ENCODE measurements at regions not wholly inside any gene's neighbourhood (a gene's known extent, or its start where the extent isn't known, plus 50 kb on each side); places are given as distances from the start of the nearest gene placed in this dataset.
"Not testable (repeated sequence)": the region's sequence is repeated elsewhere in the genome, so short reads cannot be mapped to it uniquely, and the experiment has no call there.

GRCh38 chr12:89884416-89884898 lies 175.8 kb upstream of the ATP2B1 start:
- no peak for DNase-seq (ENCODE audit: low read depth in 3 of 3)

GRCh38 chr12:89883630-89884389 lies 175.2 kb upstream of the ATP2B1 start:
- DNase-seq (ENCODE audit: low read depth in 3 of 3) = no peak

DNA sequence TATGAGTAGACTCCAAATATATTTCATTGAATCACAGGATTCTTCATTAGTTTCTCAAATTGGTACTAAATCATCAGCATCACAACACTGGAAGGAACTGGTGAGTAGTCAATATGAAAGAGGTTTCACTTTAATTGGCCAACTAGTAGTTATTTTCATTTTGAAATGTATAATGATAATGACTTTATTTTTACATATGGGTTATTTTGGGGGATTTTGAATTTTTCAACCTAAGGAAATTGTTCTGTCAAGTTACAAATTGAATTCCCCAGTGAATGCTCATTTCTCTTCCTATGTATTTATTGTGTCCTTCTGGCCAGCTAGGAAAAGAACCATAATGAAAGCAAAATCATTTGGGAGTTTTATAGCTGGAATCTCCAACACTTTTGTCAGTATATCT lies 174.2 kb upstream of the ATP2B1 start:
- DNase-seq (ENCODE audit: low read depth in 3 of 3) = no peak

GRCh38 chr12:89882050-89882449 lies 173.4 kb upstream of the ATP2B1 start:
- no peak for DNase-seq (ENCODE audit: low read depth in 3 of 3)

DNA sequence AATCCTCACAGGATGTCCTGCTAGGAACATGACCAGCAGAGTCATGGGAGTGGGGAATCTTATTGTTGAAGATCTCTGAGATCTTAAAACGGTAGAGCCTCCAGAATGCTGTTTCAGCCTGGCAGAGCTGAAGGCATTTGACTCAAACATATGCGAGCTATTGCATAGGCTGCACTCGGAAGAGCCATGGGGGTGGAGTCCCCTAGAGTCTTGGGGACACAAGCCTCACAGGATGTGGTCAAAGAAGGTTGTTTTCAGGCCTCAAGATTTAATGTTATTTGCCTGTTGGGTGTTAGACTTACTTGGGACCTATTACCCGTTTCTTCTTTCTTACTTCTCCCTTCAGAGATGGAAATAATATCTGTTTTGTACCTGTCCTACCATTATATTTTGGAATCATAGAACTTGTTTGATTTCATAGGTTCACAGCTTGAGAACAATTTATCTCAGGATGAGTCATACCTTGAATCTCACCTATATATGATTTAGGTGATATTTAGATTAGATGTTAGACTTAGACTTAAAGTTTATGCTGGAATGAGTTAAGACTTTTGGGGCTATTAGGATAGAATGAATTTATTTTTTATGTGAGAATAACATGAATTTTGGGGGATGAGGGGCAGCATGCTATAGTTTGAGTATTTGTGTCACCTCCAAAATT lies 172.2 kb upstream of the ATP2B1 start:
- DNase-seq (ENCODE audit: low read depth in 3 of 3) = no peak

- DNase-seq (ENCODE audit: low read depth in 3 of 3) = no peak
These were observed 171.1 kb upstream of the ATP2B1 start for GRCh38 chr12:89879766-89880165.

GRCh38 chr12:89878950-89879349 lies 170.3 kb upstream of the ATP2B1 start:
- DNase-seq (ENCODE audit: low read depth in 3 of 3) = no peak

- DNase-seq (ENCODE audit: low read depth in 3 of 3) = no peak
These were observed 169.7 kb upstream of the ATP2B1 start for GRCh38 chr12:89878327-89878726.

GRCh38 chr12:89877671-89878070 lies 169.0 kb upstream of the ATP2B1 start:
- DNase-seq (ENCODE audit: low read depth in 3 of 3) = no peak

DNA sequence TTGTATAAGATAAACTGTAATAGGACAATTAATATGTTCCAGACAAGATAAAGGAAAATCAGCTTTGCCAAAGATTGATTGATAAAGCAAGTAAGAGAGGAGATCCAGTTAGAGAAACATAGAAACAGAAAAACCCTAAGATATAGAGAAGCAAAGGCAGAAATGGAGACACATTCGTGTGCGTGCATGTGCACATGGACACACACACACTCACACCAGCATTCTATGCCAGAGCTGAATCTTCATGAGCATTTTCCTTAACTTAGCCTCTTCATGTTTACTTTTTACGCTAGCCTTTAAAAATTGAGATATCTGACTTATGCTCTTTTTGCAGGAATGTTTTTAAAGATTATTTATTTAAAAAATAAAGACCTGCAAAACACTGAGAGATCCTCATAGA lies 168.5 kb upstream of the ATP2B1 start:
- DNase-seq (ENCODE audit: low read depth in 3 of 3) = no peak

DNA sequence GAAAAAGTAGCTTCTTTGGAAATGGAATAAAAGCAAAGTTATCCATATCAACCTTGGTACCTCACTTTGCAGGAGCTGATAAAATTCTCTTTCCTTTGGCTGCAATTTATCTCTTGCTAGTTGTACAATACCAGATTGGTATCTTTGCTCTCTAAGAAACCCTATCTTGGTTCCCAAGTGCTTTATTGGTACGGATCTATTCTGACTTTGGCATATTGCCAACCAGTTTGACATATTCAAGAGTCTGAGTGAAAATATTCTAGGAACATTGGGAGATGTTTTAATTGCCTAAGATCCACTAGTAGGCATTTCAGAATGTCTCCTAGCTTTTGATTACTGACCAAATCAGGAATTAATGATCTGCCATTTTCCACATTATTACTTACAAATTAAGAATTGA lies 167.2 kb upstream of the ATP2B1 start:
- DNase-seq (ENCODE audit: low read depth in 3 of 3) = no peak

DNA sequence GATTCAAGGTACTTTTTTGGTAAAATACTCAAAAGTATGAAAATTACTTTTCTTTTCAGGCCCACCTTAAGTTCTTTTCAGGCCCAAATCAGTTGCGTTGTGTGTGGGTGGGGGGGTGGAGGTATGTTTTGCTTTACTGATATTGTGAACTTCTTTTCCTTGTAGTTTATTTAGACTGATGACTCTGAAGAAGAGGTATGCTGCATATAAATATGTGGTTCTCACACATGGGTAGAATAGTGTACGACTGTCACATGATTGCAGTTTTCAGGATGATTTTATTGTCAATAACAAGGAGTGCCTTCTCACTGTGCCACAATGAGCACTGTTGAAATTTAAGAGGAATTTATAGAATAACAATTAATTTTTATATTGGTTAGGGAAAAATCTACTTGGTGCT lies 166.6 kb upstream of the ATP2B1 start:
- no peak for DNase-seq (ENCODE audit: low read depth in 3 of 3)

DNA sequence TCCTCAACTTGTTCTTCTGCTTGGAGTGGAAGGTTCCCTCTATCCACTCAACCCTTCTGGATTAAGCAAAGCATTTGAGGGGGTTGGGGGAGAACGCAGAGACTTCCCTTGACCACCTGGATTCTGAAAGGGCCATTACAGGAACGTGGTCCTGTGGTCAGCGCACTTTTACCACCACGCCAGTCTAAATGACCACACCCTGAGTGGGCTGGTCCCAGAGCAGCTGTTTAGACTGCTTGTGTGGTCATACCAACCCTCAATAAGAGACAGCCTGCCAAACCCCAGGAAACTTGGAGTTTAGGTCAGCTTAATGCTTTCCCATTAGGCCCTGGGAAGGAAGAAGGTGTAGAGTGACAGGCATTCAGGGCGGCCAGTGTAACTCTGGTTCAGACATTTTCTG lies 165.5 kb upstream of the ATP2B1 start:
- DNase-seq (ENCODE audit: low read depth in 3 of 3) = no peak

DNA sequence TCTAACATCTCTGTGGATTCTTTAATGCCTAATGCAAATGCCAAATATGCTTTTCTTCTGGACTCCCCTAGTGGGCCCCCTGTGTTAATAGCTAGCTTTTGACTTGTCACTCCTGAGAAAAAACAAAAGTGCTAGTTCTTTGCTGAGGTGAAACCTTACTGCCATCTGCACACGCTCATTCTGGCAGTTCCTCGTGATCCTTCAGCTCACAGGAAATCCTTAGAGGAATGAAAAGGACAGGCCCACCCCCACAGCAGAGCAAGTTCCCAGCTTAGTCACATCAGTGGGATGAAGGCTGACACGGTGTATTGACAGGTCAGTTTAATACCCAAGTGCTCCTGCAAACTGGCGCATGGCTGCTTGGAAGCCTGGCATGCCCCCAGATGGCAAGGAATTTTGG lies 165.1 kb upstream of the ATP2B1 start:
- no peak for DNase-seq (ENCODE audit: low read depth in 3 of 3)

GRCh38 chr12:89872922-89873630 lies 164.4 kb upstream of the ATP2B1 start:
- DNase-seq (ENCODE audit: low read depth in 3 of 3) = no peak

DNA sequence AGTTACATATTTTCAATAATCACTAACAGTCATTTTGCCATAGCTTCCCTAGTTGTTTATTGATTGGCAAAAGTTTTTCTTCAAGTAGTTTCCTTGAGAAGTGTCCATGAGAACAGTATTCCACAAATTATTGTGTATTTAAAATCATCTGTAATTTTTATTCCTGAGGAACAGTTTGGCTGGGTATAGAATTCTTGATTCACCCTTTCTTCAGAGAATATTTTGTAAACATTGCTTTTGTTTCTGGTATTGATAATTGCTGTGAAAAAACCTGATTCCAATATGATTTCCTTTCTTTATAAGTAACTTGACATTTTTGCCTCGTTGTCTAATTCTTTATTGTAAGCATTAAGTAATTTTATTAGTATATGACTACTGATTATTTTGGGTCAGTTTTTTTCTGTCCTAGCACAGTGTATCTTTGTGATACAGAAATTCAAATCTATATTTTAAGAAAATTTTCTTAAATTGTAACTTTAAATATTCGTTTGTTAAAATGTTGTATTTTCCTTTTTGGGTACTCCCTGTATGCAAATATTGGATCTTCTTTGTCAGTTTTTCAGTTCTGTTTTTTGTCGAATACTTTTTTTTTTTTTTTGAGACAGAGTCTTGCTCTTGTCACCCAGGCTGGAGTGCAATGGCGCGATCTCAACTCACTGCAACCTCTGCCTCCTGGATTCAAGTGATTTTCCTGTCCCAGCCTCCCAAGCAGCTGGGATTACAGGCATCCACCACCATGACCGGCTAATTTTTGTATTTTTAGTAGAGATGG lies 162.0 kb upstream of the ATP2B1 start:
- DNase-seq (ENCODE audit: low read depth in 3 of 3) = no peak

DNA sequence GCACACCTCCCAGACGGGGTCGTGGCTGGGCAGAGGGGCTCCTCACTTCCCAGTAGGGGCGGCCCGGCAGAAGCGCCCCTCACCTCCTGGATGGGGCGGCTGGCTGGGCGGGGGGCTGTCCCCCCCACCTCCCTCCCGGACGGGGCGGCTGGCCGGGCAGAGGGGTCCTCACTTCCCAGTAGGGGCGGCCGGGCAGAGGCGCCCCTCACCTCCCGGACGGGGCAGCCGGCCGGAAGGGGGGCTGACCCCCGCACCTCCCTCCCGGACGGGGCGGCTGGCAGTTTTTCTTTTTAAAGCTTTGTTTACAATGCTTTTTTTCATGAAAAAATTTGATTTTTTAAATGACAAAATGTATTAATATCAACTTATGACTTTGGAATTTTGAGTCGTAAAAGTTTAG lies 159.0 kb upstream of the ATP2B1 start:
- not testable (repeated sequence) for DNase-seq (ENCODE audit: low read depth in 3 of 3)

- no peak for DNase-seq (ENCODE audit: low read depth in 3 of 3)
These were observed 155.8 kb upstream of the ATP2B1 start for GRCh38 chr12:89864411-89864810.

GRCh38 chr12:89863968-89864367 lies 155.3 kb upstream of the ATP2B1 start:
- no peak for DNase-seq (ENCODE audit: low read depth in 3 of 3)

DNA sequence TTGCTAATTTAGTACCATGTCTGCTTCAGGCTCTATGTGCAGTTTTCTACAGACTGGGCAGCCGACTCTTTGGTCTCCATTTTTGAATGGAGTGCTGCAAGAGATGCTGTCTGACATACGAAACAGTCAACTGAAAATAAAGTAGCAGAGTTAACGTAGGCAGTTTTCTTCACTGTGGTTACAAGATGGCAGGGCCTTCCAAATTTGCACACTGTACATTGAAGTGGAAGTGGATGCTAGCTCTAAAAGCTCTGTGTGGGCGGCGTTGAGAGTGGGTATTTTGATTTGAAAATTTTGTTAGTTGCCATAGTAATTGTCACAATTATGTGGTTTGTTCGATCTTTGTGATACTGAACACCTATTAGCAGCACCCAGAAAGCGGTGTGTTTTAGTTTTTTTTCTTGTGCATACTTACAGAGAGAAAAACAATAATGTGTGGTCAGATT lies 154.9 kb upstream of the ATP2B1 start:
- DNase-seq (ENCODE audit: low read depth in 3 of 3) = peak in 1 of 3 experiments; percentile 54

DNA sequence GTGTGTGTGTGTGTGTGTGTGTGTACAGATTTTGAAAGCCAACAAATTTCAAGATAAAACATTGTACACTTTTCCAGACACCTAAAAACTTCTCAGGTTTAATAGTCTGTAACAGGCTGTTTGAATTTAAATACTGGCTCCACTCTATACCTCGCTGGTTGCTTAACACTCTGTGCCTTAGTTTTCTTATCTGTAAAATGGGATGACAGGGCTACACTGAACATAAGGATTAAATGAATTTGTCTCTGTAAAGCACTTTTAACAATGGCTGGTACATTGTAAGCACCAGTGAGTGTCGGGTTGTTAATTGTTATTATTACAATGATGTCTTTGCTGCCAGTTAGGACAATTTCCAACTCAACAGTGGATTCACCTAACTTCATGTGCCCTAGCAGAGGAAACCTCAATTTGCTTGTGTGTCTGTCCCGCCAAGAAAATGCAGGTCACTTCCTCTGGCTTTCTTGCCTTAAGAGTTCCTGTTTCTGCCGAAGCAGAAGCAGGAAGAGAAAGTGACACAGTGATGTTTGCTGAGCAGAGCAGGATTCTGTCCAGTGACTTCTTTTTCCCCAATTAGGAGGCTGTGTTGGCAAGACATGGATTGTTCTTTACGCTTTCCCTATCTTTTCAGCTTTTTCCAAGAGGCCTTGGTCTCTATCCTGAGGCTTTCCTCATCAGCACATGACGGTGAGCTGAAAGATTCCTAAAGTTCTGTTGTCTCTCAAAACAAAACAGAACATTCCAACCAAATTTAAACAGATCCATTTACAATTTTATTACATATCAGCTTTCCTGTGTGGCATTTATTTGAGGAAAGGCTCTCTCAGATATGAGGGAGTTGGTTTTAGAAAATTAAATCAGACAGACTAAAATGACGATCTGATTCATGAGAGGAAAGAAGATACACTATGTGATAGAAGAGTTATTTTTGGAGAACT lies 154.1 kb upstream of the ATP2B1 start:
- DNase-seq (ENCODE audit: low read depth in 3 of 3) = no peak
